T-helper 17 cell (primary cell): ENCODE measurements at regions not wholly inside any gene's neighbourhood (a gene's known extent, or its start where the extent isn't known, plus 50 kb on each side); places are given as distances from the start of the nearest gene placed in this dataset.
A peak's percentile ranks its signal among the peaks of the same experiment; 100 is the strongest.

Source experiments
- ATAC-seq: fragments of 150-1000 bp; cut with Tn5 transposase; 2 replicates; pipeline ENCODE4 v1.10.0; 2021; ENCODE audit warnings: mild to moderate bottlenecking, moderate library complexity
- DNase-seq, 3 donors: peaks; one replicate each; pipeline versions ENCODE4 v3.0.0 to v3.0.0-alpha.2; 2020 to 2021
- H3K9me3 ChIP-seq: one replicate; pipeline ENCODE4 v1.7.0; 2013; ENCODE audit warnings: low read length, mild to moderate bottlenecking; ENCODE audit not compliant: control insufficient read depth, poor library complexity, severe bottlenecking
- H3K27ac Mint-ChIP-seq: one replicate; pipeline ENCODE4 v1.8.0; 2022; ENCODE audit warnings: mild to moderate bottlenecking, moderate library complexity, mixed read lengths
- H3K27me3 Mint-ChIP-seq: one replicate; pipeline ENCODE4 v1.8.0; 2022; ENCODE audit warnings: mixed read lengths
- H3K36me3 Mint-ChIP-seq: one replicate; pipeline ENCODE4 v1.8.0; 2022; ENCODE audit warnings: low read depth, mixed read lengths
- H3K4me1 Mint-ChIP-seq: one replicate; pipeline ENCODE4 v1.8.0; 2022; ENCODE audit warnings: mild to moderate bottlenecking, mixed read lengths
- H3K4me3 Mint-ChIP-seq: one replicate; pipeline ENCODE4 v1.8.0; 2022; ENCODE audit warnings: mild to moderate bottlenecking, moderate library complexity, mixed read lengths

DNA sequence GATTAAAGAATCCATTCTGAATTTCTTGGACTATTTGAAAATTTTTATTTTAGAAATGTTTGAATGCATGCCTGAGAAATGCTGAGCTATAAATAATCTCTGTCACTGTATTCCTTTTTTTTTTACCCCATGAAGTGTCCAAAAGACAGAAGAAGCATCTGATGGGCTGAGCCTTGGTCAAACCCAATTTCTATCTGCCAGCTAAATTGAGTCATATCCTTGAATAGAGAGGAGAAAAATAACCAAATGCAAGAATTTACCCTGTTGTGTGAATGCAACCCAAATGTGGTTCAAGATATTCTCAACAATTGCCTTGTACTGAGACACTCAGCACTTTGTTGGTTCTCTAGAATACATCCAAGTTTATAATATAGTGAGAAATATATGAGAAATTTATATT, 223.5 kb downstream of the UBE2E3 start:
- peaks cover 4% of the 10 kb centered on the region for H3K9me3 ChIP-seq
- peaks cover 7% of the 10 kb centered on the region for H3K4me1 Mint-ChIP-seq
- no peak overlapping the region for H3K27ac Mint-ChIP-seq
- no peaks in the 10 kb centered on the region for H3K27me3 Mint-ChIP-seq
- DNase-seq (no peak), ATAC-seq (no peak)
- no peak overlapping the region for H3K4me3 Mint-ChIP-seq
- H3K36me3 Mint-ChIP-seq, result peaks cover 4% of the 10 kb centered on the region

DNA sequence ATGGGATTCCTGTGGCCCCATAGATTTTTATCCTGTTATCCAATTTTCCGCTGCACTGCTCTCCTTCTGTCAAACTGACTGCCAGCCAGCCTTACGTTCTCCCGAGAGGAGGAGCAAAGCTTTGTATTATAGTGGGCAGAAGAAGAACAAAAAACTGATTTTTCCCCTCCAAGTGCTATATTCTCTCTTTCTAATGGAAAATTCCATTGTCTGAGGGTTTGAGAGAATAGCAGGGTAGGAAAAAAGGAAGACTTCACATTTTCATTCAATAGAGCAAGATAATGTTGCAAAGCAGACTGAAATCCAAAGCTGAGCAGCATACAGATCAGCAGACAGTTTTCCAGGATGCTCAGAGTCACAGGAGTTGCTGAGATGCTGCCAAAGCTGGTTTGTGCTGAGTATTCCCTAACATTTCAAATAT, 238.0 kb downstream of the UBE2E3 start:
- no peak overlapping the region for H3K27ac Mint-ChIP-seq
- no peak for ATAC-seq
- no peaks in the 10 kb centered on the region for H3K36me3 Mint-ChIP-seq
- no peak overlapping the region for H3K4me3 Mint-ChIP-seq
- peaks cover 4% of the 10 kb centered on the region for H3K4me1 Mint-ChIP-seq
- no peaks in the 10 kb centered on the region for H3K27me3 Mint-ChIP-seq
- peaks cover 3% of the 10 kb centered on the region for H3K9me3 ChIP-seq
- no peak for DNase-seq

DNA sequence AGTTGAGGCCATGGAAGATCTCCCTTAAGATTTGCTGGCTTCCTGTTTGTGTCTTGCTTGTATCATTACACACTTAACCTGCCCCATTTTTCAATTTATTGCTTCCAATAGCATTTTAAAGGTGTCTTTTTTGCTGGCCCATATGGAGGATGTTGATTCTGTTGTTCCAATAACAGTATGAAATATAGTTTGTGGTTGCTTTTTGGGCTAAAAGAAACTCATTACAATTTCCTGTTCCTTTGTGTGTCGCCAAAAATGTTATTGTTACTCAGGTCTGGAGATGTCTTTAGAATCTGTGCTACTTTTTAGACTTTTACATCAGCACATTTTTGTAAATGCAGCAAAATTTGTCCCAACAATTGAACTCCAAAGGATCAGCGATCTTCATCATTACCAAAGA, 234.0 kb upstream of the ITGA4 start:
- H3K27ac Mint-ChIP-seq, result peak overlapping the region; percentile 99
- H3K4me1 Mint-ChIP-seq, result peaks cover 11% of the 10 kb centered on the region
- H3K36me3 Mint-ChIP-seq, result peaks cover 5% of the 10 kb centered on the region
- H3K9me3 ChIP-seq, result peaks cover 3% of the 10 kb centered on the region
- peak overlapping the region; percentile 15 for H3K4me3 Mint-ChIP-seq
- H3K27me3 Mint-ChIP-seq, result no peaks in the 10 kb centered on the region
- DNase-seq (no peak), ATAC-seq (peak; percentile 72)

- Mint-ChIP-seq H3K27ac (peak overlapping the region; percentile 99), H3K4me1 (peaks cover 11% of the 10 kb centered on the region), H3K36me3 (peaks cover 5% of the 10 kb centered on the region), H3K4me3 (peak overlapping the region; percentile 72), H3K27me3 (no peaks in the 10 kb centered on the region)
- peaks cover 3% of the 10 kb centered on the region for H3K9me3 ChIP-seq
- ATAC-seq, result peak; percentile 81
- no peak for DNase-seq
Observed at GRCh38 chr2:181224866-181225265, 232.3 kb upstream of the ITGA4 start.

DNA sequence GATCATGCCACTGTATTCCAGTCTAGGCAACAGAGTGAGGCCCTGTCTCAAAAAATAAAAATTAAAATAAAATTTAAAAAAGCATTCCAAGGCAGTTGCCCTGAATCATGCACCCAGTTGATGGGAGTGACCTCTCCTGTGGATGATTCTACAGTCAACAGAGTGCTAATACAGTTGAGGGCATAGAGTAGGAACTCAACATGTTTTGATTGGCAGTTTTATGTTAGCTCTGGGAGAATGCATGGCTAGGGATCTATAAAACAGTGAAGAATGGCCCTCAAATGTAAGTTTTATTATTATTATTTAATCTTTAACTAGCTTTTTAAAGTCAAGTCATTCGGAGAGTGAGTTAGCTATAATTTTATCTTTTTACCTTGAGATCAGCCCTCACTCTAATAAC, 228.5 kb upstream of the ITGA4 start:
- no peak for DNase-seq
- no peaks in the 10 kb centered on the region for H3K9me3 ChIP-seq
- Mint-ChIP-seq H3K4me1 (peaks cover 5% of the 10 kb centered on the region), H3K36me3 (peaks cover 5% of the 10 kb centered on the region), H3K4me3 (no peak overlapping the region), H3K27me3 (no peaks in the 10 kb centered on the region), H3K27ac (no peak overlapping the region)
- ATAC-seq, result no peak

GRCh38 chr2:181231151-181231550, 226.0 kb upstream of the ITGA4 start:
- no peaks in the 10 kb centered on the region for H3K4me1 Mint-ChIP-seq
- no peak for ATAC-seq
- no peak for DNase-seq
- H3K27ac Mint-ChIP-seq, result no peak overlapping the region
- H3K9me3 ChIP-seq, result no peaks in the 10 kb centered on the region
- peaks cover 5% of the 10 kb centered on the region for H3K36me3 Mint-ChIP-seq
- no peaks in the 10 kb centered on the region for H3K27me3 Mint-ChIP-seq
- no peak overlapping the region for H3K4me3 Mint-ChIP-seq

DNA sequence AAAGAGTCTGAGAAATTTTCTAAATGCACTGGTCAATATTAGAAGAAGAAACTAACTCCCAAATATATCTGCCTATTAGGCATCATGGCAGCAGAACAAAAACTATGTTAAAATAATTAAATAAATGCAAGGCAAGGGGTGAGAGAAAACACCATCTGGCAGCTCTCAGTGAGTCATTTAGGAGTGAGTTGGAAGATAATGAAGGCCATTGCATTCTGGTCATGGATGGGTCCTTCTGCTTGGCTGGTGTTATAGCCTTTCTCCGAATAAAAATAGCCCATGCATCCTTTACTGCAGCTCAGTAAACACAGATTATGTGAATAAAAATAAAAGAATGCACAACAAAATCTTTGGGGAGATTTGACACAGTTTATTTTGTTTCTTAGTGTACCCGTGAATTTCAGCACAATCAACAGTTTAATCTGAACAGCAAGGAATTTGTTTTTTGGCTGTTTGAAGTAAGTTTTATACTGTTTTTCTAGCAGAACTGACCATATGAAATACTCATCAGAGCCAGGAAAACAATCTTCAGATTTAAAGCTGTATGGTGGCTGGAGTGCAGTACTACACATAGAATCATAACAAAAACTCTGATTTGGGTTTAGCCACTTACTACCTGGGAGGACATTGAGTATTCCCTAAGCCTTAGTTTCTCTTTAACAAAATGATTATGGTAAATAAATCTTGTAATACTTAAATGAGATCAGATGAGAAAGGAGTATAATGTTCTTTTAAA, 225.1 kb upstream of the ITGA4 start:
- no peak for ATAC-seq
- Mint-ChIP-seq H3K4me3 (no peak overlapping the region), H3K4me1 (no peaks in the 10 kb centered on the region), H3K27ac (no peak overlapping the region), H3K36me3 (peaks cover 5% of the 10 kb centered on the region), H3K27me3 (no peaks in the 10 kb centered on the region)
- no peaks in the 10 kb centered on the region for H3K9me3 ChIP-seq
- DNase-seq, result no peak

GRCh38 chr2:181234487-181234891, 222.7 kb upstream of the ITGA4 start:
- ATAC-seq (no peak), DNase-seq (no peak)
- no peak overlapping the region for H3K27ac Mint-ChIP-seq
- H3K36me3 Mint-ChIP-seq, result peaks cover 4% of the 10 kb centered on the region
- H3K4me3 Mint-ChIP-seq, result no peak overlapping the region
- H3K4me1 Mint-ChIP-seq, result peaks cover 7% of the 10 kb centered on the region
- no peaks in the 10 kb centered on the region for H3K9me3 ChIP-seq
- H3K27me3 Mint-ChIP-seq, result no peaks in the 10 kb centered on the region

DNA sequence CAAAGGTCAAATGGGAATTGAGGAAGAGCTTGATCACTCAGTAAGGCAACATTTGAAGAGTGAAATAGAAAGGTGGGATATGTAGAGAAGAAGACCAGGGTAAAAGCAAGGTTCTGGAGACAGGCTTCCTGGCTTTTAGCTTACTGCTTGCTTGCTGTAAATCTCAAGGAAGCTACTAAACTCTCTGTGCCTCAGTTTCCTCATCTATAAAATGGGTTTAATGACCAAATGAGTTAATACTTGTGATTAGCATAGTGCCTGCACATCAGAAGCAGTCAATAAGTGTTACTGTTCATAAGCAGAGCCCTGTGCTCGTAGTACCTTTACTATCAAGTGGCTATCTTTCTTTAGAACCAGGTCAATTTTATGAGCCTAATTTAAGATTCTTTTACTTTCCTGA, 222.2 kb upstream of the ITGA4 start:
- no peak overlapping the region for H3K27ac Mint-ChIP-seq
- peaks cover 8% of the 10 kb centered on the region for H3K4me1 Mint-ChIP-seq
- H3K9me3 ChIP-seq, result no peaks in the 10 kb centered on the region
- H3K36me3 Mint-ChIP-seq, result peaks cover 4% of the 10 kb centered on the region
- DNase-seq (no peak), ATAC-seq (no peak)
- no peak overlapping the region for H3K4me3 Mint-ChIP-seq
- no peaks in the 10 kb centered on the region for H3K27me3 Mint-ChIP-seq

DNA sequence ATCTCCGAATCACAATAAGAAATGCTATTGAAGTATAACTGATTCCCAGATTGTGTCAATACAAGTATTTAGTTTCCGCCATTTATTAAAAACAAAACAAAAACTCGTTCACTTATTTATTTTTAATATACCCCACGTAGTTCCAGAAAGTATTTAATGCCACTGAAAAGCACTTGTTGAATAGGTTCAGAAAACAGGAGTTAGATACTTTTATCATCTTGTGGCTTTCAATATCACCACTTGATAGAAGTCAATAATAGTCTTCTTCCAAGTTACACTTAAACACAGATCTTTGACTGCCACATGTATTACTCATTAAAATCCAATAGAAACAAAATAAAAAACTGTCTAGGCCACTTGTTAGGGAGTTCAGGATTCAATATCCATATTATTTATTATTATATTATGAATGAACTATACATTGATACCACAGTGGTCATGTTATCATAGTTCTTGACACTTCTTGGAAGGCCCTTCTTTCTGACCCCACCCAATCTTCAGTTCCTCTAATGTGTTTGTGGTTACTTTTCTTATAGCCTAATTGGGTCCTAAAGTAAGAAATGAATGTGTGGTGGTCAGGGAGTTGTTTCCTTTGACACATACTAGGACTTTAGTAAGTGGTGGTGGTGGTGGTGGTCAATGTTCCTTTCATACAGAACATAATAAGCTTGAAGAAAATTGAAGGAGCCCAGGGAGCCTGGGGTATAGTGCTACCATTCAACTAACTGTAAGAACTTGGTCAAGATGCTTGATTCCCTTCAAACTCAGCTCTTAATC, 221.3 kb upstream of the ITGA4 start:
- H3K27me3 Mint-ChIP-seq, result no peaks in the 10 kb centered on the region
- peaks cover 4% of the 10 kb centered on the region for H3K36me3 Mint-ChIP-seq
- H3K9me3 ChIP-seq, result no peaks in the 10 kb centered on the region
- no peak for DNase-seq
- ATAC-seq, result no peak
- H3K4me1 Mint-ChIP-seq, result peaks cover 9% of the 10 kb centered on the region
- no peak overlapping the region for H3K4me3 Mint-ChIP-seq
- H3K27ac Mint-ChIP-seq, result no peak overlapping the region

GRCh38 chr2:181239201-181239799, 217.9 kb upstream of the ITGA4 start:
- ATAC-seq (peak; percentile 49), DNase-seq (no peak)
- Mint-ChIP-seq H3K27ac (peak overlapping the region; percentile 57), H3K27me3 (no peaks in the 10 kb centered on the region), H3K36me3 (peaks cover 4% of the 10 kb centered on the region), H3K4me1 (peaks cover 12% of the 10 kb centered on the region), H3K4me3 (no peak overlapping the region)
- H3K9me3 ChIP-seq, result no peaks in the 10 kb centered on the region

- H3K4me3 Mint-ChIP-seq, result no peak overlapping the region
Observed at GRCh38 chr2:181240844-181241243, 216.3 kb upstream of the ITGA4 start.

GRCh38 chr2:181241366-181241765, 215.8 kb upstream of the ITGA4 start:
- H3K27me3 Mint-ChIP-seq, result no peaks in the 10 kb centered on the region
- ATAC-seq (no peak), DNase-seq (no peak)
- no peak overlapping the region for H3K4me3 Mint-ChIP-seq
- peaks cover 12% of the 10 kb centered on the region for H3K4me1 Mint-ChIP-seq
- peaks cover 4% of the 10 kb centered on the region for H3K36me3 Mint-ChIP-seq
- H3K9me3 ChIP-seq, result no peaks in the 10 kb centered on the region
- peak overlapping the region; percentile 72 for H3K27ac Mint-ChIP-seq

More at GRCh38 chr2:181240844-181241243, 216.3 kb upstream of the ITGA4 start:
- Mint-ChIP-seq H3K27ac (peak overlapping the region; percentile 8), H3K27me3 (no peaks in the 10 kb centered on the region), H3K4me1 (peaks cover 12% of the 10 kb centered on the region), H3K36me3 (peaks cover 4% of the 10 kb centered on the region)
- no peak for ATAC-seq
- no peak for DNase-seq
- no peaks in the 10 kb centered on the region for H3K9me3 ChIP-seq
